ENCODE measurements at regions not wholly inside any gene's neighbourhood (a gene's known extent, or its start where the extent isn't known, plus 50 kb on each side); places are given as distances from the start of the nearest gene placed in this dataset.

DNA sequence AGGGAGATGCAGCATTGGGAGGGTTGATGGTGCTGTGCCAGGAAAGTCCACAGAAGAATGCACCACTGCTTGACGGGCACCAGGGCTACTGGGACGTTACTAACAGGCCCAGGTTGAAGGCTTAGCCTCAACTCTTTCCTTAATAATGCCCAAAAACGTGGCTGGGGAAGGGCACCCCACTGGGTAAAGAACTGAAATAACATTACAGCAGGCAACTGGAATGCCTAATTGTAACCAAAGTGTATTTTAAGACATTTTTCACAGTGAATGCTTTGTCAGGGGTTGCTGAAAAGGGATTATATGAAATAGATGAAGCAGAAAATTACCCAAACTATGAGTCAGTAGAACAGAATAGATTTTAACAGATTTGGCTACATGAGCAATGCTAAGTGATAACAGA, 191.3 kb downstream of the CMPK2 start:
- TF ChIP-seq, protein P1, sequence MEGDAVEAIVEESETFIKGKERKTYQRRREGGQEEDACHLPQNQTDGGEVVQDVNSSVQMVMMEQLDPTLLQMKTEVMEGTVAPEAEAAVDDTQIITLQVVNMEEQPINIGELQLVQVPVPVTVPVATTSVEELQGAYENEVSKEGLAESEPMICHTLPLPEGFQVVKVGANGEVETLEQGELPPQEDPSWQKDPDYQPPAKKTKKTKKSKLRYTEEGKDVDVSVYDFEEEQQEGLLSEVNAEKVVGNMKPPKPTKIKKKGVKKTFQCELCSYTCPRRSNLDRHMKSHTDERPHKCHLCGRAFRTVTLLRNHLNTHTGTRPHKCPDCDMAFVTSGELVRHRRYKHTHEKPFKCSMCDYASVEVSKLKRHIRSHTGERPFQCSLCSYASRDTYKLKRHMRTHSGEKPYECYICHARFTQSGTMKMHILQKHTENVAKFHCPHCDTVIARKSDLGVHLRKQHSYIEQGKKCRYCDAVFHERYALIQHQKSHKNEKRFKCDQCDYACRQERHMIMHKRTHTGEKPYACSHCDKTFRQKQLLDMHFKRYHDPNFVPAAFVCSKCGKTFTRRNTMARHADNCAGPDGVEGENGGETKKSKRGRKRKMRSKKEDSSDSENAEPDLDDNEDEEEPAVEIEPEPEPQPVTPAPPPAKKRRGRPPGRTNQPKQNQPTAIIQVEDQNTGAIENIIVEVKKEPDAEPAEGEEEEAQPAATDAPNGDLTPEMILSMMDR (IDR thresholded peaks at IDR 0.05 in 8 of 11, conservative IDR thresholded peaks at IDR 0.05 in 3 of 11), result no peak
- no peak for TF ChIP-seq POLR2A (IDR thresholded peaks at IDR 0.05)
- no peak for TF ChIP-seq POLR2AphosphoS5 (IDR thresholded peaks at IDR 0.05)

Measured in spleen (tissue), 7 donors.